DMS 273 (cell line): ENCODE measurements at regions not wholly inside any gene's neighbourhood (a gene's known extent, or its start where the extent isn't known, plus 50 kb on each side); places are given as distances from the start of the nearest gene placed in this dataset.
A peak's percentile ranks its signal among the peaks of the same experiment; 100 is the strongest.
"Not testable (repeated sequence)": the region's sequence is repeated elsewhere in the genome, so short reads cannot be mapped to it uniquely, and the experiment has no call there.

Experiments used
- DNase-seq: peaks from one replicate; lab custom pipeline; 2025; ENCODE audit not compliant: unreplicated experiment; lab: John Stamatoyannopoulos, UW

DNA sequence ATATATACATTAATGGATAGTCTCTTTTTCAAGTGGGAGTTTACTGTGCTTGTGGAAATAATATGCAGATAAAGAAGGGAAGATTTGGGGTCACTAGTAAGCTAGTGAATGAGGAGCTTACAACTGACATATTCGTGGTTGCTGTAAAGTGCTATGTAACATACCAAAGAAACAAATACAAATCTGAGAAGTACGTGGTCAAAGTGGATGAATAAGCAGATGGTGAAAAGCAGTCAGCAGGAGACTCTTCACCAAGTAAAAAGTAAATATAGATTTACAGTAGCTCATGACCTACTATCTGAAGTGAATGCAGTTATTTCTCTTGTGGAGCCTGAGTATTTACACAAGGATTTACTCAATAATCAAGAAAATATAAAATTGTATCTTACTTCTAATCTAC, 136.6 kb upstream of the ELAC2 start:
- no peak for DNase-seq

DNA sequence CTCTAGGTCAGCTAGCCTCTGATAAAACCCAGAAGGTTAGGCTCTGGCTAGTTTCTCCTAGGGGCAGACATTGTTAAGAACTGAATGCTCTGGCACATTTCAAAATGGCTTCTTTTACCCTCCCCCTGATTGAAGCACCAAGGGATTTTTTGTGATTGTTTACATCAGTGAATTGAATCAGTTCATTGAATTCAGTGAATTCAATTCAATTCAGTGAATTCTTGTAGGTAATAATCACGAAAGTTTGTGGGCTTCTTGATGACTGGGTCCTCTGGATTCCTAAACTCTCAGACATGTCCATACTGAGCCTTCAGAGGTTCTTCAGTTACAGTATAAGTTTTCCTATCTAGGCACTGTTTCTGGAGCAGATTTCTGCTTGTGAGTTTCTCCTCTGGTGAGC, 135.2 kb upstream of the ELAC2 start:
- no peak for DNase-seq

DNA sequence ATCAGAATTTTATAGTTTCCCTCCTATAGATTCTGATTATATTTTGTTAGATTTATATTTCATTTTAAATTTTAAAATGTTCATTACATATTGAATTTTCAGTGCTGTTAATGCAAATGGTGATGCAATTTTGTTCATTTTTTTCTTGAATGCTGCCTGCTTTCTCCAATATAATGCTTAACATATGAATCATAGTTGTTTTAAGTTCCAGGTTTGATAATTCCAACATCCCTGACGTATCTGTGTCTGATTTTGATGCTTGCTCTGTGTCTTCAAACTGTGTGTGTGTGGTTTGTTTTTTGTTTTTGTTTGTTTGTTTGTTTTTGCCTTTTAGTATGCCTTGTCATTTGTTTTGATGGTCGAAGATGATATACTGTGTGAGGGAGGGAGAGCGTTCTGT, 134.7 kb upstream of the ELAC2 start:
- DNase-seq: no peak

DNA sequence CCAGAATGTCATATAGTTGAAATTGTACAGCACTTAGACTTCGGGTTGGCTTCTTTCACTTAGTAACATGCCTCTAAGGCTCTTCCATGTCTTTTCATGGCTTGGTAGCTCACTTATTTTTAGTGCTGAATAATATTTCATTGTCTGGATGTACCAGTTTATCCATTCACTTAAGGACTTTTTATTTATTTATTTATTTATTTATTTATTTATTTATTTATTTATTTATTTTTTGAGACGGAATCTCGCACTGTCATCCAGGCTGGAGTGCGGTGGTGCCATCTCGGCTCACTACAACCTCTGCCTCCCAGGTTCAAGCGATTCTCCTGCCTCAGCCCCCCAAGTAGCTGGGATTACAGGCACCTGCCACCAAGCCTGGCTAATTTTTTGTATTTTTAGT, 132.9 kb upstream of the ELAC2 start:
- DNase-seq: not testable (repeated sequence)

DNA sequence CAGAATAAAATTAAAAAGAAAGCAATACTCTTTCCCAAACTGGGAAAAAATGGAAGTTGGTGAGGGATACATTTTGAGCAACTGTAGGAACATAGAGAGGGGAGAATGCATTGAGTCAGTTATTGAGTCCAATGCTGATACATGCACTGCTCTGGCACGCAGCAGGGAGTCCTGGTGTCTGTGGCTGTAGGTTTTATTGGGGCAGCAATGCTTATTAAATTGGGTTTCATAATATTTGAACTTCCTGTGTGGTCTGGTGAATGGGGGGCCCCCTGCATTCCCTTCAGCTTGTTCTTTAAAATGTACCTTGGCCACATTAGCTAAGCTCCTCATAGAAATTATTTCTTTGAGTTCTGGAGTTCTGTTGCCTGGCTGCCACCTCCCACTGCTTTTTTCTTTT, 125.2 kb upstream of the ELAC2 start:
- DNase-seq: no peak

DNA sequence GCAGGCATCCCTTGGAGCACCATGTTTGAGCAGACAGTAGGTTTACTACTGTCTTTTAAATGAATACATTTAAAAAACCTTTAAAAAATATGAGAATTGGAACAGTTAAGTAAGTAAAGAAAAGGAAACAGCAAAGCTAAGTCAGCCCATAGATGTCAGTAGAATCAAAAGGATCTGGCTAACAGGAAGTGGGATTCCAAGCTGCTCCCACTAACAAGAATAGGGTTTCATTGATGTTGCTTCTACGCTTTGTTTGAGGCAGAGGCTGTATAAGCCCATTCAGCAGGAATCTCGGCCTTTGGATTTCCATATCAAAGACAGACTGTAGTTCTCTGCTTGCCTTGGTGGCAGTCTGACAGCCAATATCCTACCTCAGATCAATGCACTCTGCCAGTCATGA, 122.9 kb upstream of the ELAC2 start:
- no peak for DNase-seq

DNA sequence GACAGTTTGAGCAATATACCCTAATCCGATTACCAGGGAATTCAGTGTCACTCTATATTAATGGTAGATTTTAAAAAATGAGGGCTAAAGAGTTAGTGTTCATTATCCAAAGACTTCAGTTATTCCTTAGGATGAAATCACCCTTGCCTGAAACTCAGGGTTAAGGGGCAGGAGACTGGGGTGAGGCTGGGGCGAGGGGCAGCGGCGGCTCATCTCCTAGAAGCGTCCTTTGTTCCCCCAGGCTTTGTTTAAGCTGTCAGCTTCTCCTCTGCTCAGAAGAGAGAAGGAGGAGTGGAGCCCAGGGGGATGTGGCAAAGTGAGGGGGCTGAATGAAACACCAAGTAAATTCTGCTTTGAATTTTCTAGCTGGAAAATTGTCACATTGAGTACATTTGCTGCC, 117.7 kb upstream of the ELAC2 start:
- no peak for DNase-seq

DNA sequence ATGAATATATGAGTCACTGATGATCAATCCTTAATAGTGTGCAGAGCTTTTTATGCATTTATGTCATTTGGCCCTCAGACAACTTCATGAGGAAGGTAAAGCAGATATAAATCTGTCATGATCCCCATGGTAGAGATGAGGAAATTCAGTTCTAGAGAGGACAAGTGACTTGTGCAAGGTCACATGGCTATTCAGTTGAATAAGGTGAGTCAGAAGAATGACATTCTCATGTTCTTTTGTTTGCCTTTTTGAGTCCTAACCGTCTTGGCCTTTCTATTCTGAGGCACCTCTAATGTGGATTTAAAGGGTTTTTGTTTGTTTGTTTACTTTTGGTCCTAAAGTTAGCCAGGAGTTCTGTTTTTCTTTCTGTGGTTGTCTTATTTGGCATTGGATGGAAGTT, 116.2 kb upstream of the ELAC2 start:
- DNase-seq: no peak

DNA sequence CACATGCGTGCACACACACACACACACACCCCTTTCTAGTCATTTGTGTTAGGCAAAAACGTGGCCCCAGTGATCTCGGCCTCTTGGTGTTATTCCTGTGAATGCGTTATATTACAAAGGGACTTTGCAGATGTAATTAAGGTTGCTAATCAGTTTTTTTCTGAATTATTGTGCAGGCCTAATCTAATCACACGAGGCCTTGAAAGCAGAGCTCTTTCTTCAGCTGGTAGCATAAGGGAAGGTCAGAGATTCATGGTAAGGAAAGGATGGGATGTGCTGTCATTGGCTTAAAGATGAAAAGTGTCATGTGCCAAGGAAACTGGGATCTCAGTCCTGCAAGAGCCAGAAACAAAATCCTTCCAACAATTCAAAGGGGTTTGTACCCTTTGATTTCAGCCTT, 113.4 kb upstream of the ELAC2 start:
- DNase-seq: no peak

DNA sequence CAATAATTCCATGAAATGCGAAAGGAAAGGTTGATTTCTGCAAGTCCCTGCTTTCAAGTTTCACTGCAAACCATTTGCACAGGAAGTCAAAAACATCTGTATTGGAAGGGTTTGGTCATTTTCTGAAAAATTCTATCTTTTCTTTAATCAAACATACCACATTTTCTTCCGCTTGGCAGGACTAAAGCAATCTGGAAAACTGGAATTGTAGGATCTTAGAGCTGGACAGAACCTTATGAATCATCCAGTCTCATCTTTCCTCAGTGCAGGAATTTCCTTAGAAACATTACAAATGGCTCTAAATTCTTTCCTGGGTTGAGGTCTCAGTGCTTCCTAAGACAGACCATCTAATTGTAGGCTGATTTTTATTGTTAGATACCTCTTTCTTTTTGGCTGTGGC, 111.5 kb upstream of the ELAC2 start:
- no peak for DNase-seq

DNA sequence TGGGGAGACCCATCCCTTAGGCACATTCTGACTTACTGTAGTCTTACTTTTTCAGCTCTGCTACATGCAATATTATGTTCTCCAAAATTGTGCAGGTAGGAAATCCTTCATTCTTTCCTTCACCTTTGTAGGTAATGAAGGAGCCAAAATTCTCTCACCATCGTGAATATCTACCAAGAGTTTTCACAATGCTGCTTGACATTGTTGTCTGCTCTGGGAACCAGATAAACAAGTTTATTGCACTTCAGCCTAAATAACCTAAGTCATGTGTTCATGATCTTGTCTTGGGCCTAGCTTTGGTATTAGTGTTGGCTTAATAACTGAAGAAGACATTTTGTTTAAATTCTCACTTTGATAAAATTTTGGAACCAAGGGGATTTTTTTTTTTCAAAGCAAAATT, 110.8 kb upstream of the ELAC2 start:
- DNase-seq: no peak

DNA sequence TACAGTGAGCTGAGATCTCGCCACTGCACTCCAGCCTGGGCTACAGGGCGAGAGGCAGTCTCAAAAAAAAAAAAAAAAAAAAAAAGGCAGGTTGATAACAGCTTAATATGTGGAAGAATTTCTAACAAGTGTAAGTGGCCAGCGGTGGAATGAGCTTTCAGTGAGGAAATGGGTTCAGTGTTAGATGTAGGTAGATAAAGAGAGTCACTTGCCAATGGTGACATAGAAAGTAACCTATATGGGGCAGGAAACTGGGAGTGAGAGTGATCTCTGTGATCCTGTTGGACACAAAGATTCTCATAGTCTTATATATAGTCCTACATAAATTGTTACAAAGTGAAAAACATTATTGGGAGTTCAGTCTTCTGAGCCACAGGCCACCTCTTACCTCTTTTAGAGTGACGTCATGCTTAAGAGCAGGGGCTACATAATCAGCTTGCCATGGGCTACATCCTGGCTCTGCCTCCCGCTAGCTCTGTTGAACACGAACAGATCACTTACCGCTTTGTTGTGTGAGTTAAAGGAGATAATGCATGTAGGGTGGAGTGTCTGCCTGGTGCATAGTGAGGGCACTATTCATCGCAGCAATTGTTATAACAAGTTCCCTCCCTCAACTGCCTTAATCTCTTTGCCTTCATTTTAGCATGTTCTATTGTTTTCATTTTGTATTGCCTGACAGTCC, 110.2 kb upstream of the ELAC2 start:
- DNase-seq: no peak

DNA sequence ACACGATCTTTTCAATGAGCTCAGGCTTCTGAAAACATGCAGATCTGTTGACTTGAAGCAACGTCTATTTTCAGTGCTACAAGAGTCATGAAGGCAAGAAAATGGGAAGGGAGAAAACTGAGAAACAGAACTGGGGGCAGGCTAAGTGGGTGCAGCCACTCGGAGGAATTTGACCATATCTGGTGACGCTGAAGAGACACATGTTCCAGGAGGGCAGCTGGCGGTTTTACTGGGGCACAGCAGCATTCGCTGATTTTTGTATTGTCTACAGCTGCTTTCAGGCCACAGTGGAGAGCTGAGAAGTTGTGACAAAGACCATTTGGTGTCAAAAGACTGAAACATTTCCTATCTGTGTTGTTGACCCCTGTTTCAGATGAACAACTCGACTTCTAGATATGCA, 103.0 kb upstream of the ELAC2 start:
- DNase-seq: no peak

DNA sequence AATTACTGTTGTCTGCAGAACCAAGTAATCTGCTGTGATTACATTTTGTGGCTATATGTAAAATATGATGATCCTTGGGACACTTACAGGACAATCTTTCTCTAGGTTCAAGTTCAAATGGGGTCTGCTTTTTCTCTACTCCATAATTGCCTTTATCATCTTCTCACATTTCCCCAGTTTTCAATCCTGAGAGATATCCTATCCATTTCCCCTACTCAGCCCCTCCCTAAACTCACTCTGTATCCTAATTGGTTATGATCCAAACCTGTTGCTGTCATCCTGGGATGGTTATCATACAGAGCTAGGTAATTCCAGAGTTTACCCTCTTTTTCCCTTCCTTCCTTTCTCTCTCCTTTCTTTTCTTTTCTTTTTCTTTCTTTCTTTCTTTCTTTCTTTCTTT, 100.5 kb upstream of the ELAC2 start:
- DNase-seq: no peak

DNA sequence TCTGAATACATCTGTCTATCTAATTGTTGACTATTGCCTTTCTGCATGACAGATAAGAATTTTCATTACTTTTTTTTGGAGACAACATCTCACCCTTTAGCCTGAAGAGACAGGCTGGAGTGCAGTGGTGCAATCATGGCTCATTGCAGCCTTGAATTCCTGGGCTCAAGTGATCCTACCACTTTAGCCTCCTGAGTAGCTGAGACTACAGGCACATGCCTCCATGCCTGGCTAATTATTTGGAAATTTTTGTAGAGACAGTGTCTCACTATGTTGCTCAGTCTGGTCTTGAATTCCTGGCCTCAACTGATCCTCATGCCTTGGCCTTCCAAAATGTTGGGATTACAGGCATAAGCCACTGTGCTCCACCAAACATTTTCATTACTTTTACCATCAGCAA, 99.8 kb upstream of the ELAC2 start:
- DNase-seq: no peak

DNA sequence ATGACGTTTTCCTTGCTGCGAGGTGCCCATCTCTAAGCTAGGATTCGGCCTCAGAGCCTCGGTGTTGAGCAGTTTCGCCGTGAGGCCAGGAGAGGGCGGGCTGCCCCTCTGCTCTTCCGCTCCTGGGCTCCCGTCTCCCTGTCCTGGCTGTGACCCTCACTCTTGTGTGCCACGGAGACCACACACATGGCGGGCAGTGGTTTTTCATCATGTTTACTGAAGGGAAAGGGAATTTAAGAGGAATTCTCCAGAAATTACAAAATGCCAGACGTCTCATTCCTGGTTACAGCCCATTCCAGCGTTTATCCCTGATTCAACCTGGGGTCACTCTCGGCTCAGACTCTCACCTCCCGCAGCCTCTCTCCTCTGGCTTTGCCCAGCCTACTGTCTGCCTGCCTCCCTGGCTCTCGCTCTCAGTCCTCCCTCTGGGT, 96.8 kb upstream of the ELAC2 start:
- DNase-seq: peak; percentile 59

DNA sequence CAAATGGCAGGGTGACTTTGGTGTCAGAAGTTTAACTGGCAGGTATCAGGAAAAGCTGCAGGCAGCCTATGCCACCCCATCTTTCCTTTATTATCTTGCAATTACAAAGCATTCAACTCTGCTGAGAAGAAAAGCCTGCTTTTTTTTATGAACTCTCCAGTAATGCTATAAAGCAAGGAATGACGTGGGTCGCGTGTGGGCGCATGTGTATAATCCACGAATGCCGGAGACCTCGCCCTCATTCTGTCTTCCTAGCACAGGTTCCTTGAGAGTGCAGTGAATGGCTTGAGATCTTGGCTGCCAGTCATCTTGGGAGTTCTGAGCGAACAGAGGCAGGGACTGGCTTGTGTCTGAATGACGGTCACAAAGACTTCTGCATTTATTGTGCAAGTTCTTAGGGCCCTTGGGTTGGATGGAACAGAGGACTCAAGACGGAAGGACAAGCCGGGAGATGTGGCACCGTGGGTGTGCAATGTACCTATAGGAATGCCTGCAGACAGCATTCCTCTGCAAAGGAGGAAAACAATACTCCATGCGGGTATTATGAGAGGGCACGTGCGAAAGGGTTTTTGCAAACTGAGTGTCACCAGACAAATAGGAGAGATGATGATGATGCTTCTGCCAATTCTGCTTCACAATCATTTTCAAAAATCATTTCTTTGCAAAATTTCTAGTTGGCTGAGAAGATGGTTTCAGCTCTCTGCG, 96.1 kb upstream of the ELAC2 start:
- DNase-seq: no peak

DNA sequence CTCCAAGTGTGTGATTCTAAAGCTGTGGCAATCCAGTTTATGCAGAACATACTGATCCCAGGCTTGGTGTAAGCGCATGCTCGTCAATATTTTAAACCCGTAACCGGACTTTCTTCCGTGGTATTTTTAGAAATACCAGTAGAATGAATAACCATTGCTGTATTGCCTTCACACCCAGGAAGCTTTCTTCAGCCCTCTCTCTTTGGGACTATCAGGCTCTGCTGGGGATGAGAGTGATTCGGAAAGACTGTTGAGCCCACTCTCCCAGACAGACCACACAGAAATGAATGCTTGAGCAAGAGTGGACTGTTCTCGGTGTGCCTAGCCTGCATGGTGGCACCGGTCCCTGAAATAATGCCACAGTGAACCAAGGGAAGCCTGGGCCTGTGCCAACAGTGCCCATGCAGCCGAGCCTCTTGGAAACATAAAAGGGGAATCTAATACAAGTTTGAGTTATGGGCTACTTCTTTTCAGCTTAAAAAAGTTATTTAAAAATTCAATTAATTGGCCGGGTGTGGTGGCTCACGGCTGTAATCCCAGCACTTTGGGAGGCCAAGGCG, 89.9 kb upstream of the ELAC2 start:
- no peak for DNase-seq

DNA sequence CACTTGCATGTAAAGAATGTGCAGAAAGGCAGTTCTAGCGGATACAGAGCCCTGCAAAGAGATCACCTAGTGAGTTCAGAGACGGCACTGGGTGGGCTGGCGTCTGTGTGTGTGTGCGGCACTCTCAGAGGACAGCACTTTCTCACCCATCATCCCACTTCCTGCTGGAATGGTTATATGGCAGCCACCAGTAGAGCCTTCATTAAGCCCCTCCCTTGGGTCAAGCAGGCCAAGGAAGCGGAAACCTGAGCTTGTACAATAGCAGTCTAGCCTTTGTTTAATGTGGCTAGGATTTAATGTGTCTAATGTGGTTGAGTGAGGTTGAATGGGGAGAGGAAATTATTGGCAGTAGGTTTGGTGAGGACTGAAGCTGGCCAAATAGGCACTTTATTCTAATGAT, 88.3 kb upstream of the ELAC2 start:
- DNase-seq: no peak

DNA sequence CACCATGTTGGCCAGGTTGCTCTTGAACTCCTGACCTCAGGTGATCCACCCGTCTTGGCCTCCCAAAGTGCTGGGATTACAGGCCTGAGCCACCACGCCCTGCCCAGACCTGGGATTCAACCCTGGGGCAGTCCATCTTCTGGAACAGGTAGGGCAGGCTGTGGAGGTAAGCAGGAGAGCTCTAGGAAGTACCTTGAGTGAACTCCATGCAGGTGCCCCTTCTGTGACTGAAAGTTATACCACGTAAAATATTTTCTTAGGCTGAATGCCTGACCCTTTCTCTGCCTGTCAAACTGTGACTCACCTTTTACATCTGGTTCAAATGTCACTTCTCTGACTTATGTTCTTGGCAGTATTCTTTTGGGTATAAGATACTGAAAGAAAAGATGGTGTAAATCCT, 86.7 kb upstream of the ELAC2 start:
- no peak for DNase-seq

DNA sequence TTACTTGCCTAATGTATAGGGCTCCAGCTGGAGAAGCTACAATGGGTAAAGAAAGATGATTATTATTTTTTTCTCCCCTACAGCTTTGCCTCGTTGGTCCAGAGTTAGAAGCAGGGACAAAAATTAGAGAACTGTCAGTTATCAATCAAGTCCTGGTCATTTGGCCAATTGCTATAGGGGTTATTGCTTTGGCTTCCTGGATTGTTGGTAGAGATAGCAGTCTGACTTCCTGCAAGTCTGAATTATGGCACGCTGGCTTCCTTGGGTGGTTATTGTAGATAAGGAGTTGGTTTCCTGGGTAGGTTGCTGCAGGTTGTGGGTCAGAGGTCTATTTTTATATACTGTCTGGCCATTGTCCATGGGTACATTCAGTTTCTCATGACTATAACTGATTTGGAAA, 84.7 kb upstream of the ELAC2 start:
- no peak for DNase-seq

DNA sequence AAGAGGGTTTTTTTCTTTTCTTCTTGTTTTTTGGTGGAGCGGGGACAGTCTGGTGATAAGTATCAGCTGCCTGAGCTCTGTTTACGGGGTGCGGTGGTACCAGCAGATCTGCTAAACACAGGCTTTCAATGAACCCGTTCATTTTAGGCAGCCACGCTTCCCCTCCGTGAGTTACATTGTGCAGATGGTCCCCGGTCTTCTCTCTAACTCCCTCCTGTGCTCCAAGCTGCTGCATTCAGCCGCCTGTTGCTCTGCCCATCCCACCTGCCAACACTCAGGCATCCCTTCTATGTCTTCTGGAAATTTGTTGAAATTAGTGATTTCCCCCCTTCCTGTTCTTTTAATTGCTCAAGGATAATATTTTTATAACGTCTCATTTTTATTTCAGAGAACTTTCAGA, 82.1 kb upstream of the ELAC2 start:
- peak; percentile 58 for DNase-seq
